ENCODE measurements at regions not wholly inside any gene's neighbourhood (a gene's known extent, or its start where the extent isn't known, plus 50 kb on each side); places are given as distances from the start of the nearest gene placed in this dataset.

GRCh38 chr14:22474730-22475351, 114.2 kb downstream of the DAD1 start:
- TF ChIP-seq TCF12 (IDR thresholded peaks at IDR 0.05; ENCODE audit: low read depth) (no peak), REST (IDR thresholded peaks at IDR 0.05; ENCODE audit: low read depth) (no peak), EP300 (IDR thresholded peaks at IDR 0.05; ENCODE audit: borderline replicate concordance) (no peak), CREB1 (IDR thresholded peaks at IDR 0.05; ENCODE audit: low read depth) (no peak), TAF1 (IDR thresholded peaks at IDR 0.05; ENCODE audit: low read depth) (no peak)
